Liver (tissue), 3 donors: ENCODE measurements at regions not wholly inside any gene's neighbourhood (a gene's known extent, or its start where the extent isn't known, plus 50 kb on each side); places are given as distances from the start of the nearest gene placed in this dataset.

Experiments used
- CTCF ChIP-seq: fragments of 150-350 bp; IDR thresholded peaks from 2 replicates; pipeline ENCODE4 v1.5.1; 2017; ENCODE audit warnings: improper control_type of control experiment, low read depth, low read length; ENCODE audit not compliant: missing input control
- FOXA1 ChIP-seq: IDR thresholded peaks from 2 replicates; pipeline ENCODE4 v1.6.1; 2016; ENCODE audit warnings: antibody characterized with exemption
- HNF4G ChIP-seq: IDR thresholded peaks from 2 replicates; pipeline ENCODE4 v1.6.1; 2016; ENCODE audit warnings: antibody characterized with exemption
- JUND ChIP-seq, 2 donors: IDR thresholded peaks; 2 replicates each; pipeline ENCODE4 v1.6.1; 2016; ENCODE audit warnings: antibody characterized with exemption in 2 of 2
- MAX ChIP-seq: IDR thresholded peaks from 2 replicates; pipeline ENCODE4 v1.6.1; 2016; ENCODE audit warnings: antibody characterized with exemption
- RAD21 ChIP-seq, 2 donors: IDR thresholded peaks; 2 replicates each; pipeline ENCODE4 v1.6.1; 2016; ENCODE audit warnings: antibody characterized with exemption in 2 of 2, mild to moderate bottlenecking in 2 of 2
- RXRA ChIP-seq, 2 donors: IDR thresholded peaks; 2 replicates each; pipeline ENCODE4 v1.6.1; 2017 to 2018; ENCODE audit warnings: antibody characterized with exemption in 2 of 2, mild to moderate bottlenecking in 1 of 2
- TAF1 ChIP-seq: conservative IDR thresholded peaks from 2 replicates; pipeline ENCODE4 v1.6.1; 2016; ENCODE audit warnings: antibody characterized with exemption, mild to moderate bottlenecking
- YY1 ChIP-seq: IDR thresholded peaks from 2 replicates; pipeline ENCODE4 v1.6.1; 2016; ENCODE audit warnings: antibody characterized with exemption, mild to moderate bottlenecking
- TF ChIP-seq, protein P1 (sequence below): IDR thresholded peaks from 2 replicates; pipeline ENCODE4 v1.6.1; 2016; ENCODE audit warnings: antibody characterized with exemption
- TF ChIP-seq, protein P2 (sequence below): IDR thresholded peaks from 2 replicates; pipeline ENCODE4 v1.6.1; 2016; ENCODE audit warnings: antibody characterized with exemption, mild to moderate bottlenecking
- donor health status: healthy.
- donor health status: healthy.

GRCh38 chr10:112022196-112022595 is 161.4 kb downstream of the GPAM start:
- TF ChIP-seq CTCF = no peak
- no peak for TF ChIP-seq HNF4G
- no peak for TF ChIP-seq FOXA1
- TF ChIP-seq TAF1 = no peak
- no peak for TF ChIP-seq YY1
- TF ChIP-seq RXRA (IDR thresholded peaks at IDR 0.05) = no peak
- TF ChIP-seq, protein P1, sequence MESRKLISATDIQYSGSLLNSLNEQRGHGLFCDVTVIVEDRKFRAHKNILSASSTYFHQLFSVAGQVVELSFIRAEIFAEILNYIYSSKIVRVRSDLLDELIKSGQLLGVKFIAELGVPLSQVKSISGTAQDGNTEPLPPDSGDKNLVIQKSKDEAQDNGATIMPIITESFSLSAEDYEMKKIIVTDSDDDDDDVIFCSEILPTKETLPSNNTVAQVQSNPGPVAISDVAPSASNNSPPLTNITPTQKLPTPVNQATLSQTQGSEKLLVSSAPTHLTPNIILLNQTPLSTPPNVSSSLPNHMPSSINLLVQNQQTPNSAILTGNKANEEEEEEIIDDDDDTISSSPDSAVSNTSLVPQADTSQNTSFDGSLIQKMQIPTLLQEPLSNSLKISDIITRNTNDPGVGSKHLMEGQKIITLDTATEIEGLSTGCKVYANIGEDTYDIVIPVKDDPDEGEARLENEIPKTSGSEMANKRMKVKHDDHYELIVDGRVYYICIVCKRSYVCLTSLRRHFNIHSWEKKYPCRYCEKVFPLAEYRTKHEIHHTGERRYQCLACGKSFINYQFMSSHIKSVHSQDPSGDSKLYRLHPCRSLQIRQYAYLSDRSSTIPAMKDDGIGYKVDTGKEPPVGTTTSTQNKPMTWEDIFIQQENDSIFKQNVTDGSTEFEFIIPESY = no peak
- no peak for TF ChIP-seq MAX
- TF ChIP-seq RAD21 (IDR thresholded peaks at IDR 0.05) = no peak
- TF ChIP-seq, protein P2, sequence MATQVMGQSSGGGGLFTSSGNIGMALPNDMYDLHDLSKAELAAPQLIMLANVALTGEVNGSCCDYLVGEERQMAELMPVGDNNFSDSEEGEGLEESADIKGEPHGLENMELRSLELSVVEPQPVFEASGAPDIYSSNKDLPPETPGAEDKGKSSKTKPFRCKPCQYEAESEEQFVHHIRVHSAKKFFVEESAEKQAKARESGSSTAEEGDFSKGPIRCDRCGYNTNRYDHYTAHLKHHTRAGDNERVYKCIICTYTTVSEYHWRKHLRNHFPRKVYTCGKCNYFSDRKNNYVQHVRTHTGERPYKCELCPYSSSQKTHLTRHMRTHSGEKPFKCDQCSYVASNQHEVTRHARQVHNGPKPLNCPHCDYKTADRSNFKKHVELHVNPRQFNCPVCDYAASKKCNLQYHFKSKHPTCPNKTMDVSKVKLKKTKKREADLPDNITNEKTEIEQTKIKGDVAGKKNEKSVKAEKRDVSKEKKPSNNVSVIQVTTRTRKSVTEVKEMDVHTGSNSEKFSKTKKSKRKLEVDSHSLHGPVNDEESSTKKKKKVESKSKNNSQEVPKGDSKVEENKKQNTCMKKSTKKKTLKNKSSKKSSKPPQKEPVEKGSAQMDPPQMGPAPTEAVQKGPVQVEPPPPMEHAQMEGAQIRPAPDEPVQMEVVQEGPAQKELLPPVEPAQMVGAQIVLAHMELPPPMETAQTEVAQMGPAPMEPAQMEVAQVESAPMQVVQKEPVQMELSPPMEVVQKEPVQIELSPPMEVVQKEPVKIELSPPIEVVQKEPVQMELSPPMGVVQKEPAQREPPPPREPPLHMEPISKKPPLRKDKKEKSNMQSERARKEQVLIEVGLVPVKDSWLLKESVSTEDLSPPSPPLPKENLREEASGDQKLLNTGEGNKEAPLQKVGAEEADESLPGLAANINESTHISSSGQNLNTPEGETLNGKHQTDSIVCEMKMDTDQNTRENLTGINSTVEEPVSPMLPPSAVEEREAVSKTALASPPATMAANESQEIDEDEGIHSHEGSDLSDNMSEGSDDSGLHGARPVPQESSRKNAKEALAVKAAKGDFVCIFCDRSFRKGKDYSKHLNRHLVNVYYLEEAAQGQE = no peak
- TF ChIP-seq JUND (IDR thresholded peaks at IDR 0.05) = no peak
